ENCODE measurements at regions not wholly inside any gene's neighbourhood (a gene's known extent, or its start where the extent isn't known, plus 50 kb on each side); places are given as distances from the start of the nearest gene placed in this dataset.
"Not testable (repeated sequence)": the region's sequence is repeated elsewhere in the genome, so short reads cannot be mapped to it uniquely, and the experiment has no call there.

- H3K4me3 Mint-ChIP-seq: no peak overlapping the region
- peaks cover 16% of the 10 kb centered on the region for H3K9me3 Mint-ChIP-seq
- H3K4me1 Mint-ChIP-seq: no peaks in the 10 kb centered on the region
- no peak overlapping the region for H3K27ac Mint-ChIP-seq
- TF ChIP-seq, protein P1, sequence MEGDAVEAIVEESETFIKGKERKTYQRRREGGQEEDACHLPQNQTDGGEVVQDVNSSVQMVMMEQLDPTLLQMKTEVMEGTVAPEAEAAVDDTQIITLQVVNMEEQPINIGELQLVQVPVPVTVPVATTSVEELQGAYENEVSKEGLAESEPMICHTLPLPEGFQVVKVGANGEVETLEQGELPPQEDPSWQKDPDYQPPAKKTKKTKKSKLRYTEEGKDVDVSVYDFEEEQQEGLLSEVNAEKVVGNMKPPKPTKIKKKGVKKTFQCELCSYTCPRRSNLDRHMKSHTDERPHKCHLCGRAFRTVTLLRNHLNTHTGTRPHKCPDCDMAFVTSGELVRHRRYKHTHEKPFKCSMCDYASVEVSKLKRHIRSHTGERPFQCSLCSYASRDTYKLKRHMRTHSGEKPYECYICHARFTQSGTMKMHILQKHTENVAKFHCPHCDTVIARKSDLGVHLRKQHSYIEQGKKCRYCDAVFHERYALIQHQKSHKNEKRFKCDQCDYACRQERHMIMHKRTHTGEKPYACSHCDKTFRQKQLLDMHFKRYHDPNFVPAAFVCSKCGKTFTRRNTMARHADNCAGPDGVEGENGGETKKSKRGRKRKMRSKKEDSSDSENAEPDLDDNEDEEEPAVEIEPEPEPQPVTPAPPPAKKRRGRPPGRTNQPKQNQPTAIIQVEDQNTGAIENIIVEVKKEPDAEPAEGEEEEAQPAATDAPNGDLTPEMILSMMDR (IDR thresholded peaks at IDR 0.05): no peak
- DNase-seq: peak; percentile 4
- H3K36me3 Mint-ChIP-seq (ENCODE audit: low read depth): no peaks in the 10 kb centered on the region
- peaks cover 13% of the 10 kb centered on the region for H3K27me3 Mint-ChIP-seq (ENCODE audit: low read depth, poor library complexity)
Observed at GRCh38 chr6:19892260-19892659, 55.1 kb downstream of the ID4 start.

- peaks cover 3% of the 10 kb centered on the region for H3K9me3 Mint-ChIP-seq
- H3K4me1 Mint-ChIP-seq: no peaks in the 10 kb centered on the region
- H3K4me3 Mint-ChIP-seq: no peak overlapping the region
- TF ChIP-seq, protein P1 (IDR thresholded peaks at IDR 0.05): no peak
- no peak for DNase-seq
- H3K36me3 Mint-ChIP-seq (ENCODE audit: low read depth): no peaks in the 10 kb centered on the region
- peaks cover 20% of the 10 kb centered on the region for H3K27me3 Mint-ChIP-seq (ENCODE audit: low read depth, poor library complexity)
- H3K27ac Mint-ChIP-seq: peak overlapping the region; percentile 68
Observed at GRCh38 chr6:19895866-19896692, 58.9 kb downstream of the ID4 start.

GRCh38 chr6:19896693-19897010 is 59.5 kb downstream of the ID4 start:
- Mint-ChIP-seq H3K27me3 (ENCODE audit: low read depth, poor library complexity) (peaks cover 16% of the 10 kb centered on the region), H3K9me3 (peaks cover 3% of the 10 kb centered on the region), H3K4me1 (no peaks in the 10 kb centered on the region), H3K4me3 (no peak overlapping the region), H3K36me3 (ENCODE audit: low read depth) (no peaks in the 10 kb centered on the region), H3K27ac (no peak overlapping the region)
- TF ChIP-seq, protein P1 (IDR thresholded peaks at IDR 0.05): no peak
- no peak for DNase-seq

- Mint-ChIP-seq H3K4me3 (no peak overlapping the region), H3K4me1 (no peaks in the 10 kb centered on the region)
- TF ChIP-seq, protein P1 (IDR thresholded peaks at IDR 0.05): no peak
Observed at GRCh38 chr6:19898141-19898740, 61.1 kb downstream of the ID4 start.

GRCh38 chr6:19902201-19902600 is 65.0 kb downstream of the ID4 start:
- Mint-ChIP-seq H3K27ac (no peak overlapping the region), H3K9me3 (no peaks in the 10 kb centered on the region), H3K27me3 (ENCODE audit: low read depth, poor library complexity) (peaks cover 19% of the 10 kb centered on the region), H3K4me3 (no peak overlapping the region), H3K4me1 (peaks cover 5% of the 10 kb centered on the region), H3K36me3 (ENCODE audit: low read depth) (no peaks in the 10 kb centered on the region)
- TF ChIP-seq, protein P1 (IDR thresholded peaks at IDR 0.05): no peak
- no peak for DNase-seq

More at GRCh38 chr6:19898141-19898740, 61.1 kb downstream of the ID4 start:
- no peaks in the 10 kb centered on the region for H3K36me3 Mint-ChIP-seq (ENCODE audit: low read depth)
- no peak overlapping the region for H3K27ac Mint-ChIP-seq
- peaks cover 3% of the 10 kb centered on the region for H3K9me3 Mint-ChIP-seq
- no peak for DNase-seq
- H3K27me3 Mint-ChIP-seq (ENCODE audit: low read depth, poor library complexity): peaks cover 21% of the 10 kb centered on the region

GRCh38 chr6:19904408-19904807 is 67.2 kb downstream of the ID4 start:
- H3K36me3 Mint-ChIP-seq (ENCODE audit: low read depth); H3K4me3 Mint-ChIP-seq; H3K27ac Mint-ChIP-seq; DNase-seq; H3K9me3 Mint-ChIP-seq; H3K4me1 Mint-ChIP-seq: not testable (repeated sequence)
- H3K27me3 Mint-ChIP-seq (ENCODE audit: low read depth, poor library complexity): peaks cover 19% of the 10 kb centered on the region
